ENCODE measurements at regions not wholly inside any gene's neighbourhood (a gene's known extent, or its start where the extent isn't known, plus 50 kb on each side); places are given as distances from the start of the nearest gene placed in this dataset.

DNA sequence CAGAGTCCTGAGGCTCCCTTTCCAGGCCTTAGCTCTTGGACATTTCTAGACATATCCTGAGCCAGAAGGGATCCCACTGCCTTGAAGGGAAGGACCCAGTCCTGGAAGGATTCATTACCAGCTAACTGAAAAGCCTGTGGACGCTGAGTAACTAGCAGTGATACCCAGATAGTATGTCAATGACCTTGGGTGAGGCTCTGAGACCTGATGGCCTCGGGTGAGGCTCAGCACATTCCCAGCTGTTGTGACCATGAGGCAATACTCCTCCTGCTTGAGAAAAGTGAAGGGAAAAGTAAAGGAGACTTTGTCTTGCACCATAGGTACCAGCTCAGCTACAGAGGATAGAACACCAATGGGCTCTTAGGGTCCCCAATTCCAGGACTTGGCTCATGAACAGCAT is 268.1 kb downstream of the DKK2 start:
- no peaks in the 10 kb centered on the region for H3K9me2 ChIP-seq (replicated peaks; ENCODE audit: insufficient read depth, low read length)
- H4K20me1 ChIP-seq (ENCODE audit: insufficient read depth, low read length), result no peaks in the 10 kb centered on the region
- no peaks in the 10 kb centered on the region for H3K36me3 ChIP-seq (replicated peaks; ENCODE audit: insufficient read depth, low read length)
- H3K4me1 ChIP-seq (ENCODE audit: low read length), result no peaks in the 10 kb centered on the region
- H3K27ac ChIP-seq (ENCODE audit: low read length), result no peak overlapping the region
- DNase-seq, result no peak
- H2AFZ ChIP-seq (ENCODE audit: low read length), result no peak overlapping the region
- H3F3A ChIP-seq (ENCODE audit: insufficient read depth, low read length), result no peaks in the 10 kb centered on the region
- H3K79me2 ChIP-seq (ENCODE audit: low read length), result no peaks in the 10 kb centered on the region
- no peak overlapping the region for H3K4me2 ChIP-seq (ENCODE audit: low read depth, low read length)
- no peaks in the 10 kb centered on the region for H3K9me3 ChIP-seq (replicated peaks; ENCODE audit: insufficient read depth, low read length)
- no peak overlapping the region for H3K9ac ChIP-seq (ENCODE audit: low read length)
- no peak overlapping the region for H3K4me3 ChIP-seq (ENCODE audit: low read length)
- no peak for TF ChIP-seq EZH2phosphoT487 (IDR thresholded peaks at IDR 0.05; ENCODE audit: low read length)
- no peak for TF ChIP-seq EZH2 (optimal IDR thresholded peaks at IDR 0.05; ENCODE audit: low read depth, low read length)
- TF ChIP-seq, protein P1, sequence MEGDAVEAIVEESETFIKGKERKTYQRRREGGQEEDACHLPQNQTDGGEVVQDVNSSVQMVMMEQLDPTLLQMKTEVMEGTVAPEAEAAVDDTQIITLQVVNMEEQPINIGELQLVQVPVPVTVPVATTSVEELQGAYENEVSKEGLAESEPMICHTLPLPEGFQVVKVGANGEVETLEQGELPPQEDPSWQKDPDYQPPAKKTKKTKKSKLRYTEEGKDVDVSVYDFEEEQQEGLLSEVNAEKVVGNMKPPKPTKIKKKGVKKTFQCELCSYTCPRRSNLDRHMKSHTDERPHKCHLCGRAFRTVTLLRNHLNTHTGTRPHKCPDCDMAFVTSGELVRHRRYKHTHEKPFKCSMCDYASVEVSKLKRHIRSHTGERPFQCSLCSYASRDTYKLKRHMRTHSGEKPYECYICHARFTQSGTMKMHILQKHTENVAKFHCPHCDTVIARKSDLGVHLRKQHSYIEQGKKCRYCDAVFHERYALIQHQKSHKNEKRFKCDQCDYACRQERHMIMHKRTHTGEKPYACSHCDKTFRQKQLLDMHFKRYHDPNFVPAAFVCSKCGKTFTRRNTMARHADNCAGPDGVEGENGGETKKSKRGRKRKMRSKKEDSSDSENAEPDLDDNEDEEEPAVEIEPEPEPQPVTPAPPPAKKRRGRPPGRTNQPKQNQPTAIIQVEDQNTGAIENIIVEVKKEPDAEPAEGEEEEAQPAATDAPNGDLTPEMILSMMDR (IDR thresholded peaks at IDR 0.05; ENCODE audit: low read length), result no peak
- H3K27me3 ChIP-seq (replicated peaks; ENCODE audit: insufficient read depth, low read length), result no peaks in the 10 kb centered on the region

DNA sequence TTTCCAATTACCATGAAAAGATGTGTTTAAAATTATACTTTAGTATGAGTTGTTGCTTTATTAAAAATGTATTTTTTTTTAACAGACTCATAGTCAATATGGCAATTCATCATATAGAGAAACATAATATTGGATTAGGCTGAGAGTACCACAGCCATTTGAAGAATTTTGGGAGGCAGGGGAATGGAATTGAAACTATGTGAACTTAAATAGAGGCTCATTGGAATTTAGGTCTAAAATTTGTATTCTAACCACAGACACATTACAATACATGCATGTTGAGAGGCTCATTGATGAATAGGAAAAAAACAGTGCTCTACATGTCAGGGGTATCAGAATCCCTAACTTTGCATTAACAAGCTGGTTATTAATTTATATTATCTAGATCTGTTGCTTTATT is 269.6 kb downstream of the DKK2 start:
- no peaks in the 10 kb centered on the region for H4K20me1 ChIP-seq (ENCODE audit: insufficient read depth, low read length)
- DNase-seq, result no peak
- no peaks in the 10 kb centered on the region for H3K79me2 ChIP-seq (ENCODE audit: low read length)
- TF ChIP-seq EZH2phosphoT487 (IDR thresholded peaks at IDR 0.05; ENCODE audit: low read length) (no peak), EZH2 (optimal IDR thresholded peaks at IDR 0.05; ENCODE audit: low read depth, low read length) (no peak)
- TF ChIP-seq, protein P1 (IDR thresholded peaks at IDR 0.05; ENCODE audit: low read length), result no peak
- no peaks in the 10 kb centered on the region for H3K9me2 ChIP-seq (replicated peaks; ENCODE audit: insufficient read depth, low read length)
- no peak overlapping the region for H2AFZ ChIP-seq (ENCODE audit: low read length)
- no peaks in the 10 kb centered on the region for H3F3A ChIP-seq (ENCODE audit: insufficient read depth, low read length)
- no peaks in the 10 kb centered on the region for H3K27me3 ChIP-seq (replicated peaks; ENCODE audit: insufficient read depth, low read length)
- H3K4me2 ChIP-seq (ENCODE audit: low read depth, low read length), result no peak overlapping the region
- no peak overlapping the region for H3K9ac ChIP-seq (ENCODE audit: low read length)
- H3K9me3 ChIP-seq (replicated peaks; ENCODE audit: insufficient read depth, low read length), result no peaks in the 10 kb centered on the region
- no peak overlapping the region for H3K4me3 ChIP-seq (ENCODE audit: low read length)
- no peaks in the 10 kb centered on the region for H3K4me1 ChIP-seq (ENCODE audit: low read length)
- H3K27ac ChIP-seq (ENCODE audit: low read length), result no peak overlapping the region
- no peaks in the 10 kb centered on the region for H3K36me3 ChIP-seq (replicated peaks; ENCODE audit: insufficient read depth, low read length)

DNA sequence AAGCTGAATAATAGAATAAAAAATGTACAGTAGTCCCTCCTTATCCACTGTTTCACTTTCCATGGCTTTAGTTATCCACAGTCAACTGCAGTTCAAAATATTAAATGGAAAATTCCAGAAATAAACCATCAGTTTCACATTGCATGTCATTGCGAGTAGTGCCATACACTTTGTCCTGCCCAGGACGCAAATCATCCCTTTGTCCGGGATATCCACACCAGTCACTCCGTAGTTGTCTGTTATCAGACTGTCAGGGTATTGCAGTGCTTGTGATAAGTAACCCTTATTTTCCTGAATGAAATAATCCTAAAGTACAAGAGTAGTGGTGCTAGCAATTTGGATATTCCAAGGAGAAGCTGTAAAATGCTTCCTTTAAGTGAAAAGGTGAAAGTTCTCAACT is 271.3 kb downstream of the DKK2 start:
- Histone ChIP-seq H3K27ac (ENCODE audit: low read length) (no peak overlapping the region), H3K4me2 (ENCODE audit: low read depth, low read length) (no peak overlapping the region), H3K36me3 (replicated peaks; ENCODE audit: insufficient read depth, low read length) (no peaks in the 10 kb centered on the region), H3K9me2 (replicated peaks; ENCODE audit: insufficient read depth, low read length) (no peaks in the 10 kb centered on the region), H3K4me1 (ENCODE audit: low read length) (no peaks in the 10 kb centered on the region), H3K79me2 (ENCODE audit: low read length) (no peaks in the 10 kb centered on the region), H3K27me3 (replicated peaks; ENCODE audit: insufficient read depth, low read length) (no peaks in the 10 kb centered on the region), H4K20me1 (ENCODE audit: insufficient read depth, low read length) (no peaks in the 10 kb centered on the region), H3K9ac (ENCODE audit: low read length) (no peak overlapping the region), H3K9me3 (replicated peaks; ENCODE audit: insufficient read depth, low read length) (no peaks in the 10 kb centered on the region), H3F3A (ENCODE audit: insufficient read depth, low read length) (no peaks in the 10 kb centered on the region), H2AFZ (ENCODE audit: low read length) (no peak overlapping the region), H3K4me3 (ENCODE audit: low read length) (no peak overlapping the region)
- TF ChIP-seq EZH2phosphoT487 (IDR thresholded peaks at IDR 0.05; ENCODE audit: low read length) (no peak), EZH2 (optimal IDR thresholded peaks at IDR 0.05; ENCODE audit: low read depth, low read length) (no peak)
- TF ChIP-seq, protein P1 (IDR thresholded peaks at IDR 0.05; ENCODE audit: low read length), result no peak
- no peak for DNase-seq

All from MM.1S (cell line).